K562 (cell line): ENCODE measurements at regions not wholly inside any gene's neighbourhood (a gene's known extent, or its start where the extent isn't known, plus 50 kb on each side); places are given as distances from the start of the nearest gene placed in this dataset.
A peak's percentile ranks its signal among the peaks of the same experiment; 100 is the strongest.

Experiments used
- ATAC-seq: fragments of 200-7000 bp; cut with Tn5 transposase; 3 replicates; pipeline ENCODE4 v1.9.1; 2020; ENCODE audit warnings: moderate library complexity
- BruUV-seq: library from RNA; stranded (reverse); fragments of 400-500 nt; replicated peaks from 2 replicates; lab custom pipeline; 2021; lab: Mats Ljungman, UMichigan
- CTCF ChIA-PET: fragments of 300-600 bp; formaldehyde crosslinking; extraction: SDS; loops from one replicate; lab custom pipeline; 2021; ENCODE audit warnings: low intra/inter-chr PET ratio; lab: Yijun Ruan, JAX
- POLR2A ChIA-PET: fragments of 300-600, 350-650 bp; sonication (Branson Sonifier 250); formaldehyde crosslinking; extraction: SDS; loops from one replicate; lab custom pipeline; 2021; ENCODE audit warnings: antibody characterized with exemption, inconsistent platforms; lab: Yijun Ruan, JAX
- DNase-seq, 4 experiments: peaks; one replicate each; pipeline versions ENCODE4 v3.0.0 to v3.0.0-alpha.2; 2011 to 2018; ENCODE audit warnings: low spot score in 3 of 4, mixed read lengths in 3 of 4; ENCODE audit errors: extremely low read depth in 1 of 4
- FAIRE-seq: peaks from 2 replicates; lab custom pipeline; 2011; peaks lifted over from hg19 to GRCh38; lab: Jason Lieb, UNC
- H2AFZ ChIP-seq: 2 replicates; pipeline ENCODE4 v1.6.0; 2011; ENCODE audit warnings: low read depth, low read length, control low read depth, inconsistent platforms
- H3K27ac ChIP-seq: fragments of 200-600 bp; 3 replicates; pipeline ENCODE4 v1.8.0; 2011; ENCODE audit warnings: low read depth, mild to moderate bottlenecking, control low read depth, inconsistent platforms, low read length, moderate library complexity, mixed read lengths; ENCODE audit errors: extremely low read depth
- H3K27me3 ChIP-seq, 2 experiments: fragments of 300-600 bp in 1 of 2; 2 replicates in 1 of 2; 3 replicates in 1 of 2; pipeline versions ENCODE4 v1.6.0 to v1.8.0; 2011; ENCODE audit warnings: inconsistent platforms in 2 of 2, low read length in 2 of 2, mild to moderate bottlenecking in 1 of 2, mixed read lengths in 1 of 2, moderate library complexity in 1 of 2; ENCODE audit not compliant: control insufficient read depth in 2 of 2, insufficient read depth in 2 of 2
- H3K36me3 ChIP-seq: fragments of 300-600 bp; 3 replicates; pipeline ENCODE4 v1.8.0; 2011; ENCODE audit warnings: mild to moderate bottlenecking, low read length, inconsistent platforms; ENCODE audit not compliant: control insufficient read depth, insufficient read depth
- H3K4me1 ChIP-seq, 2 experiments: fragments of 200-600 bp in 1 of 2; replicated peaks in 1 of 2; 2 replicates in 1 of 2; 3 replicates in 1 of 2; pipeline versions ENCODE4 v1.5.1 to v1.8.0; 2011; ENCODE audit warnings: inconsistent platforms in 2 of 2, low read length in 2 of 2, mild to moderate bottlenecking in 1 of 2, mixed read lengths in 1 of 2, moderate library complexity in 1 of 2; ENCODE audit not compliant: control insufficient read depth in 2 of 2, insufficient read depth in 2 of 2
- H3K4me2 ChIP-seq: 2 replicates; pipeline ENCODE4 v1.6.1; 2011; ENCODE audit warnings: low read length, control low read depth, inconsistent platforms, mixed read lengths; ENCODE audit not compliant: insufficient read depth
- H3K4me3 ChIP-seq: fragments of 200-600 bp; sonication (generic), shearing (Covaris generic); 2 replicates; pipeline ENCODE4 v1.5.1; 2016; ENCODE audit warnings: control low read depth, inconsistent platforms
- H3K79me2 ChIP-seq: fragments of 200-600 bp; 3 replicates; pipeline ENCODE4 v1.8.0; 2011; ENCODE audit warnings: low read length, inconsistent platforms; ENCODE audit not compliant: control insufficient read depth, insufficient read depth
- H3K9ac ChIP-seq, 2 experiments: 2 replicates each; pipeline versions ENCODE4 v1.6.0 to v1.6.1; 2011; ENCODE audit warnings: low read depth in 2 of 2, low read length in 2 of 2, control low read depth in 1 of 2, inconsistent platforms in 1 of 2, mild to moderate bottlenecking in 1 of 2, mixed read lengths in 1 of 2; ENCODE audit not compliant: insufficient read depth in 1 of 2
- H3K9me1 ChIP-seq: one replicate; pipeline ENCODE4 v1.6.0; 2011; ENCODE audit warnings: inconsistent platforms, mild to moderate bottlenecking, low read length, moderate library complexity; ENCODE audit not compliant: control insufficient read depth, insufficient read depth
- H3K9me3 ChIP-seq: replicated peaks from 2 replicates; pipeline ENCODE4 v1.5.1; 2011; ENCODE audit warnings: low read depth, low read length, inconsistent platforms; ENCODE audit not compliant: control insufficient read depth, insufficient read depth
- H4K20me1 ChIP-seq: replicated peaks from 2 replicates; pipeline ENCODE4 v1.6.1; 2011; ENCODE audit warnings: low read length, inconsistent platforms, mixed read lengths; ENCODE audit not compliant: control insufficient read depth, insufficient read depth
- CGGBP1 ChIP-seq: fragments of 250-450 bp; sonication (Bioruptor Pico); IDR thresholded peaks from 2 replicates; pipeline ENCODE4 v1.9.0; 2021; ENCODE audit warnings: mild to moderate bottlenecking
- CHD2 ChIP-seq: IDR thresholded peaks from 2 replicates; pipeline ENCODE4 v1.6.1; 2011; ENCODE audit warnings: low read depth, low read length
- OTX1 ChIP-seq: fragments of 450-650 bp; formaldehyde crosslinking; IDR thresholded peaks from 2 replicates; pipeline ENCODE4 v1.4.0; 2022; ENCODE audit warnings: mild to moderate bottlenecking
- POLR2A ChIP-seq: fragments of 450-650 bp; conservative IDR thresholded peaks from 2 replicates; pipeline ENCODE4 v1.6.1; 2016
- SUPT5H ChIP-seq: fragments of 450-650 bp; IDR thresholded peaks from 2 replicates; pipeline ENCODE4 v1.6.1; 2016
- WGBS: fragments of 100-300 bp; shearing (Covaris generic); methylation state at CpG from one replicate; pipeline ENCODE4 v1.1.6; 2016; ENCODE audit warnings: low coverage, mixed read lengths; ENCODE audit not compliant: insufficient coverage; ENCODE audit errors: missing lambda C conversion rate; 5-methylcytosine and 5-hydroxymethylcytosine counted together
- in situ Hi-C: fragments of 300-500 bp; cut with MboI; formaldehyde crosslinking; loops from 4 replicates; pipeline ENCODE4 v1.15.0; 2018; ENCODE audit warnings: inconsistent platforms, mixed read lengths
- intact Hi-C: fragments of 100-400 bp; cut with micrococcal nuclease; formaldehyde crosslinking; loops from 2 replicates; pipeline ENCODE4 v1.14.2; 2022
- TF ChIP-seq, protein P1 (sequence below): fragments of 250-450 bp; sonication (Bioruptor Pico); IDR thresholded peaks from 2 replicates; pipeline ENCODE4 v1.4.0; 2020
- TF ChIP-seq, protein P2 (sequence below), 2 experiments: fragments of 450-650 bp in 1 of 2; sonication (generic) in 1 of 2; formaldehyde crosslinking in 1 of 2; IDR thresholded peaks; 2 replicates each; pipeline versions ENCODE4 v1.7.1 to v1.9.0; 2016 to 2022; ENCODE audit warnings: inconsistent platforms in 1 of 2, mild to moderate bottlenecking in 1 of 2, missing genetic modification reagents in 1 of 2

- no TSS peak for BruUV-seq
- ATAC-seq, result no peak
- TF ChIP-seq SUPT5H (peak; percentile 74), CGGBP1 (CRISPR knock-in tag) (peak; percentile 65; the same call in 1 of the 2 replicates), CHD2 (peak; percentile 63; the same call in 1 of the 2 replicates), OTX1 (CRISPR knock-in tag) (0 out of 2 replicates have a peak, but pooled peaks have one; percentile 4), POLR2A (peak; percentile 84)
- TF ChIP-seq, protein P1, sequence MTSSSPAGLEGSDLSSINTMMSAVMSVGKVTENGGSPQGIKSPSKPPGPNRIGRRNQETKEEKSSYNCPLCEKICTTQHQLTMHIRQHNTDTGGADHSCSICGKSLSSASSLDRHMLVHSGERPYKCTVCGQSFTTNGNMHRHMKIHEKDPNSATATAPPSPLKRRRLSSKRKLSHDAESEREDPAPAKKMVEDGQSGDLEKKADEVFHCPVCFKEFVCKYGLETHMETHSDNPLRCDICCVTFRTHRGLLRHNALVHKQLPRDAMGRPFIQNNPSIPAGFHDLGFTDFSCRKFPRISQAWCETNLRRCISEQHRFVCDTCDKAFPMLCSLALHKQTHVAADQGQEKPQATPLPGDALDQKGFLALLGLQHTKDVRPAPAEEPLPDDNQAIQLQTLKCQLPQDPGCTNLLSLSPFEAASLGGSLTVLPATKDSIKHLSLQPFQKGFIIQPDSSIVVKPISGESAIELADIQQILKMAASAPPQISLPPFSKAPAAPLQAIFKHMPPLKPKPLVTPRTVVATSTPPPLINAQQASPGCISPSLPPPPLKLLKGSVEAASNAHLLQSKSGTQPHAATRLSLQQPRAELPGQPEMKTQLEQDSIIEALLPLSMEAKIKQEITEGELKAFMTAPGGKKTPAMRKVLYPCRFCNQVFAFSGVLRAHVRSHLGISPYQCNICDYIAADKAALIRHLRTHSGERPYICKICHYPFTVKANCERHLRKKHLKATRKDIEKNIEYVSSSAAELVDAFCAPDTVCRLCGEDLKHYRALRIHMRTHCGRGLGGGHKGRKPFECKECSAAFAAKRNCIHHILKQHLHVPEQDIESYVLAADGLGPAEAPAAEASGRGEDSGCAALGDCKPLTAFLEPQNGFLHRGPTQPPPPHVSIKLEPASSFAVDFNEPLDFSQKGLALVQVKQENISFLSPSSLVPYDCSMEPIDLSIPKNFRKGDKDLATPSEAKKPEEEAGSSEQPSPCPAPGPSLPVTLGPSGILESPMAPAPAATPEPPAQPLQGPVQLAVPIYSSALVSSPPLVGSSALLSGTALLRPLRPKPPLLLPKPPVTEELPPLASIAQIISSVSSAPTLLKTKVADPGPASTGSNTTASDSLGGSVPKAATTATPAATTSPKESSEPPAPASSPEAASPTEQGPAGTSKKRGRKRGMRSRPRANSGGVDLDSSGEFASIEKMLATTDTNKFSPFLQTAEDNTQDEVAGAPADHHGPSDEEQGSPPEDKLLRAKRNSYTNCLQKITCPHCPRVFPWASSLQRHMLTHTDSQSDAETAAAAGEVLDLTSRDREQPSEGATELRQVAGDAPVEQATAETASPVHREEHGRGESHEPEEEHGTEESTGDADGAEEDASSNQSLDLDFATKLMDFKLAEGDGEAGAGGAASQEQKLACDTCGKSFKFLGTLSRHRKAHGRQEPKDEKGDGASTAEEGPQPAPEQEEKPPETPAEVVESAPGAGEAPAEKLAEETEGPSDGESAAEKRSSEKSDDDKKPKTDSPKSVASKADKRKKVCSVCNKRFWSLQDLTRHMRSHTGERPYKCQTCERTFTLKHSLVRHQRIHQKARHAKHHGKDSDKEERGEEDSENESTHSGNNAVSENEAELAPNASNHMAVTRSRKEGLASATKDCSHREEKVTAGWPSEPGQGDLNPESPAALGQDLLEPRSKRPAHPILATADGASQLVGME, result no peak
- TF ChIP-seq, protein P2, sequence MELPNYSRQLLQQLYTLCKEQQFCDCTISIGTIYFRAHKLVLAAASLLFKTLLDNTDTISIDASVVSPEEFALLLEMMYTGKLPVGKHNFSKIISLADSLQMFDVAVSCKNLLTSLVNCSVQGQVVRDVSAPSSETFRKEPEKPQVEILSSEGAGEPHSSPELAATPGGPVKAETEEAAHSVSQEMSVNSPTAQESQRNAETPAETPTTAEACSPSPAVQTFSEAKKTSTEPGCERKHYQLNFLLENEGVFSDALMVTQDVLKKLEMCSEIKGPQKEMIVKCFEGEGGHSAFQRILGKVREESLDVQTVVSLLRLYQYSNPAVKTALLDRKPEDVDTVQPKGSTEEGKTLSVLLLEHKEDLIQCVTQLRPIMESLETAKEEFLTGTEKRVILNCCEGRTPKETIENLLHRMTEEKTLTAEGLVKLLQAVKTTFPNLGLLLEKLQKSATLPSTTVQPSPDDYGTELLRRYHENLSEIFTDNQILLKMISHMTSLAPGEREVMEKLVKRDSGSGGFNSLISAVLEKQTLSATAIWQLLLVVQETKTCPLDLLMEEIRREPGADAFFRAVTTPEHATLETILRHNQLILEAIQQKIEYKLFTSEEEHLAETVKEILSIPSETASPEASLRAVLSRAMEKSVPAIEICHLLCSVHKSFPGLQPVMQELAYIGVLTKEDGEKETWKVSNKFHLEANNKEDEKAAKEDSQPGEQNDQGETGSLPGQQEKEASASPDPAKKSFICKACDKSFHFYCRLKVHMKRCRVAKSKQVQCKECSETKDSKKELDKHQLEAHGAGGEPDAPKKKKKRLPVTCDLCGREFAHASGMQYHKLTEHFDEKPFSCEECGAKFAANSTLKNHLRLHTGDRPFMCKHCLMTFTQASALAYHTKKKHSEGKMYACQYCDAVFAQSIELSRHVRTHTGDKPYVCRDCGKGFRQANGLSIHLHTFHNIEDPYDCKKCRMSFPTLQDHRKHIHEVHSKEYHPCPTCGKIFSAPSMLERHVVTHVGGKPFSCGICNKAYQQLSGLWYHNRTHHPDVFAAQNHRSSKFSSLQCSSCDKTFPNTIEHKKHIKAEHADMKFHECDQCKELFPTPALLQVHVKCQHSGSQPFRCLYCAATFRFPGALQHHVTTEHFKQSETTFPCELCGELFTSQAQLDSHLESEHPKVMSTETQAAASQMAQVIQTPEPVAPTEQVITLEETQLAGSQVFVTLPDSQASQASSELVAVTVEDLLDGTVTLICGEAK (IDR thresholded peaks at IDR 0.05), result no peak
- TF ChIP-seq, protein P2 (CRISPR knock-in tag; IDR thresholded peaks at IDR 0.05), result no peak
Measured at GRCh38 chr6:27124252-27124657, 123.2 kb upstream of the PRSS16 start.

More at GRCh38 chr6:27124252-27124657, 123.2 kb upstream of the PRSS16 start:
- H4K20me1 ChIP-seq, result peaks cover 8% of the 10 kb centered on the region; the same call in 1 of the 2 replicates
- no peak overlapping the region for H2AFZ ChIP-seq
- no peak overlapping the region for H3K4me2 ChIP-seq
- peaks cover 3% of the 10 kb centered on the region in 2 experiments; a peak in 2 of 5 replicates for H3K4me1 ChIP-seq
- FAIRE-seq (no peak), DNase-seq (no peak)
- no peak overlapping the region for H3K9ac ChIP-seq
- in situ Hi-C loops, result loop anchor here (25.0 kb wide), 1 partner anchor 787 kb away; no protein-coding TSS in a partner anchor
- 0 out of 3 replicates have a peak overlapping the region, but pooled peaks have one; percentile 0 for H3K27ac ChIP-seq
- no peaks in the 10 kb centered on the region for H3K9me3 ChIP-seq
- 80% methylated on average over 4 of the region's 4 CpGs for WGBS
- intact Hi-C loops, result no loop called here
- ChIA-PET CTCF (no interaction called here), POLR2A (interaction anchor here (0.7 to 2.2 kb wide), 6 partner anchors 9 to 531 kb away, joined by 3 to 11 read pairs (median 4); a partner anchor contains a TSS)
- H3K4me3 ChIP-seq, result no peak overlapping the region
- H3K9me1 ChIP-seq, result no peaks in the 10 kb centered on the region
- peaks cover 63% of the 10 kb centered on the region for H3K79me2 ChIP-seq
- H3K27me3 ChIP-seq, result no peaks in the 10 kb centered on the region
- peaks cover 94% of the 10 kb centered on the region for H3K36me3 ChIP-seq
